Kidney (tissue), 13 donors: ENCODE measurements at regions not wholly inside any gene's neighbourhood (a gene's known extent, or its start where the extent isn't known, plus 50 kb on each side); places are given as distances from the start of the nearest gene placed in this dataset.

Experiments
- DNase-seq, 5 donors: peaks; one replicate each; pipeline ENCODE4 v3.0.0-alpha.2; 2013 to 2020
- FAIRE-seq: peaks from 2 replicates; lab custom pipeline; 2012; peaks lifted over from hg19 to GRCh38; lab: Jason Lieb, UNC
- H3K27ac ChIP-seq, 2 donors: one replicate each; pipeline ENCODE4 v1.7.0; 2013; ENCODE audit warnings: low read depth in 2 of 2, low read length in 2 of 2, inconsistent platforms in 1 of 2
- H3K27me3 ChIP-seq: one replicate; pipeline ENCODE4 v1.7.1; 2013; ENCODE audit warnings: low read length, inconsistent platforms; ENCODE audit not compliant: control insufficient read depth, insufficient read depth
- H3K36me3 ChIP-seq, 3 donors: one replicate each; pipeline versions ENCODE4 v1.7.0 to v1.7.1; 2013; ENCODE audit warnings: low read length in 3 of 3, control low read depth in 1 of 3, inconsistent platforms in 1 of 3; ENCODE audit not compliant: insufficient read depth in 3 of 3, control insufficient read depth in 2 of 3
- H3K4me1 ChIP-seq, 3 donors: one replicate each; pipeline versions ENCODE4 v1.7.0 to v1.7.1; 2013; ENCODE audit warnings: low read length in 3 of 3, inconsistent platforms in 1 of 3, low read depth in 1 of 3; ENCODE audit not compliant: control insufficient read depth in 2 of 3, insufficient read depth in 2 of 3
- H3K4me3 ChIP-seq, 3 donors: one replicate each; pipeline versions ENCODE4 v1.7.0 to v1.8.1; 2013; ENCODE audit warnings: low read length in 3 of 3, control low read depth in 1 of 3, inconsistent platforms in 1 of 3
- H3K9ac ChIP-seq, 3 donors: one replicate each; pipeline versions ENCODE4 v1.7.0 to v1.7.1; 2013; ENCODE audit warnings: low read length in 3 of 3, control low read depth in 1 of 3, inconsistent platforms in 1 of 3
- H3K9me3 ChIP-seq, 3 donors: one replicate each; pipeline versions ENCODE4 v1.7.0 to v1.7.1; 2013; ENCODE audit warnings: low read length in 3 of 3, control low read depth in 1 of 3, inconsistent platforms in 1 of 3; ENCODE audit not compliant: control insufficient read depth in 2 of 3, insufficient read depth in 1 of 3
- intact Hi-C: fragments of 100-400 bp; cut with DNase I; formaldehyde crosslinking; loops from one replicate; pipeline ENCODE4 v1.11.1; 2022
- TF ChIP-seq, protein P1 (sequence below): IDR thresholded peaks from 3 replicates; pipeline ENCODE4 v1.5.1; 2012; ENCODE audit warnings: mild to moderate bottlenecking, moderate library complexity, borderline replicate concordance; ENCODE audit not compliant: insufficient read depth; ENCODE audit errors: extremely low read depth
- donor health status: control.
- donor health status: control.
- donor health status: control.
- donor health status: control.
- donor health status: control.
- donor health status: DM: yes; HTN: yes; CAD: no.
- donor health status: Normal renal cell carcinoma (clear cell type).

DNA sequence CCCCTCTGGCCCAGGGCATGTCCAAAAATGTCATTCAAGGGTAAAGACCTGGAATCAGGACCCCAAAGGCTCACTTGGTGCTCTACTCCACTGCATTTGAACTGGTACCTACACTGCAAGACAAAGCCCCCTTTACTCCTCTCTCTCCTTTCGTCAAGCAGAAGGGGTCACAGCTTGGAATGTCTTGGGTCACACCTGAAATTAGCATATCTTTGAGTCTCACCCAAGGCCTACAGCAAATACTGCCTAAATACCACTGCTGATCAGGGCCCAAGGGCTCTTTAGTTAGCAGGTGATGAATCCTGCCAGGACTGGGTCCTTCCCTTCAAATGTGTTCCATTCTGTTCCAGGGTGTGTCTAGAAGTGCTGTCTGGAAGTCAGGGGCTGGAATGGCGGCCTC, 320.6 kb downstream of the SV2B start:
- no peaks in the 10 kb centered on the region for H3K9me3 ChIP-seq
- FAIRE-seq, result no peak
- no peak for DNase-seq
- H3K36me3 ChIP-seq, result no peaks in the 10 kb centered on the region
- no peaks in the 10 kb centered on the region for H3K27me3 ChIP-seq
- intact Hi-C loops, result no loop called here
- H3K9ac ChIP-seq, result no peak overlapping the region
- H3K4me3 ChIP-seq, result no peak overlapping the region
- no peaks in the 10 kb centered on the region for H3K4me1 ChIP-seq
- TF ChIP-seq, protein P1, sequence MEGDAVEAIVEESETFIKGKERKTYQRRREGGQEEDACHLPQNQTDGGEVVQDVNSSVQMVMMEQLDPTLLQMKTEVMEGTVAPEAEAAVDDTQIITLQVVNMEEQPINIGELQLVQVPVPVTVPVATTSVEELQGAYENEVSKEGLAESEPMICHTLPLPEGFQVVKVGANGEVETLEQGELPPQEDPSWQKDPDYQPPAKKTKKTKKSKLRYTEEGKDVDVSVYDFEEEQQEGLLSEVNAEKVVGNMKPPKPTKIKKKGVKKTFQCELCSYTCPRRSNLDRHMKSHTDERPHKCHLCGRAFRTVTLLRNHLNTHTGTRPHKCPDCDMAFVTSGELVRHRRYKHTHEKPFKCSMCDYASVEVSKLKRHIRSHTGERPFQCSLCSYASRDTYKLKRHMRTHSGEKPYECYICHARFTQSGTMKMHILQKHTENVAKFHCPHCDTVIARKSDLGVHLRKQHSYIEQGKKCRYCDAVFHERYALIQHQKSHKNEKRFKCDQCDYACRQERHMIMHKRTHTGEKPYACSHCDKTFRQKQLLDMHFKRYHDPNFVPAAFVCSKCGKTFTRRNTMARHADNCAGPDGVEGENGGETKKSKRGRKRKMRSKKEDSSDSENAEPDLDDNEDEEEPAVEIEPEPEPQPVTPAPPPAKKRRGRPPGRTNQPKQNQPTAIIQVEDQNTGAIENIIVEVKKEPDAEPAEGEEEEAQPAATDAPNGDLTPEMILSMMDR, result no peak
- no peak overlapping the region for H3K27ac ChIP-seq

DNA sequence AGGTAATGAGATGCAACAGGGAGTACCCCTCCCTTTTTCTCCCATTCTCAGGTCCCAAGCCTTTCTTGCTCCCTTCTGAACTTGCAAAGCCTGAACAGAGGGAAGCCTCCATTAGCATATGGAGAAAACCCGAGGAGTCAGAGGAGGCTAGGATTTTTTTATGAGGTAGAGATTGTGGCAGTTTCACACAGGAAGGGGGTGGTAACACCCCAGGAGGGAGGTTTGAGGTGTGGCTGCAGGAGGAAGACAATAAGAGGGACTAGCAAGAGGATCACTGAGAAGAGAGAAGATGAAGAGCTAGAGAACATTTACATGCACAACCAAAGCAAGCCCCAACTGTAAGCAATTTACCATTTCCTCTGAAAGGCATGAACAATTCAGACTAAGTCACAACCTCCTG, 322.7 kb downstream of the SV2B start:
- TF ChIP-seq, protein P1, result no peak
- H3K4me1 ChIP-seq, result no peaks in the 10 kb centered on the region
- FAIRE-seq (no peak), DNase-seq (no peak)
- H3K4me3 ChIP-seq, result no peak overlapping the region
- no peak overlapping the region for H3K27ac ChIP-seq
- intact Hi-C loops, result no loop called here
- no peaks in the 10 kb centered on the region for H3K9me3 ChIP-seq
- H3K36me3 ChIP-seq, result no peaks in the 10 kb centered on the region
- no peaks in the 10 kb centered on the region for H3K27me3 ChIP-seq
- no peak overlapping the region for H3K9ac ChIP-seq

DNA sequence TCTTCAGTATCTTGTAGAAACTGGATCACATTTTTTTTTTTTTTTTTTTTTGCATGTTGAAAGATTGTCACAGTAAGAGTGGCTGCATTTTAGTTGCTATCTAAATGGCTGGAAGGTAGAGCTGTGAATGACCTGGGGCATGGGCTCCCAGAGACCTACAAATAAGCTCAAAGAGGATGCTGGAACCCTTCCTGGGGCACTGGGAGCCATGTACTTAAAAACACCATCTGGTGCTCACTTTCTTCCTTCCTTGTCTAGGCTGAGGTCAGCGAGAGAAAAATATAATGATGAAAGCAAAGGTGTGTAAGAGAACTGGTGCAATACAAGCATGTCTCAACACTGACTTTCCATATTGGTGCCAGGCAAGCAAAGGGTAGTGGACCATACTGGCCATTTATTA, 323.9 kb downstream of the SV2B start:
- H3K27me3 ChIP-seq, result no peaks in the 10 kb centered on the region
- H3K9ac ChIP-seq, result no peak overlapping the region
- H3K9me3 ChIP-seq, result no peaks in the 10 kb centered on the region
- DNase-seq, result no peak
- TF ChIP-seq, protein P1, result no peak
- no peaks in the 10 kb centered on the region for H3K36me3 ChIP-seq
- H3K27ac ChIP-seq, result no peak overlapping the region
- no peaks in the 10 kb centered on the region for H3K4me1 ChIP-seq
- intact Hi-C loops, result no loop called here
- no peak for FAIRE-seq
- no peak overlapping the region for H3K4me3 ChIP-seq

- intact Hi-C loops, result no loop called here
- FAIRE-seq (no peak), DNase-seq (no peak)
- TF ChIP-seq, protein P1, result no peak
- Histone ChIP-seq H3K27ac (no peak overlapping the region), H3K9me3 (no peaks in the 10 kb centered on the region), H3K36me3 (no peaks in the 10 kb centered on the region), H3K4me1 (no peaks in the 10 kb centered on the region), H3K4me3 (no peak overlapping the region), H3K9ac (no peak overlapping the region), H3K27me3 (no peaks in the 10 kb centered on the region)
Observed at GRCh38 chr15:91426412-91426811, 326.4 kb downstream of the SV2B start.
